ENCODE measurements at regions not wholly inside any gene's neighbourhood (a gene's known extent, or its start where the extent isn't known, plus 50 kb on each side); places are given as distances from the start of the nearest gene placed in this dataset.

GRCh38 chr11:44464741-44465140, 100.7 kb upstream of the CD82 start:
- TF ChIP-seq FOXP1 (CRISPR knock-in tag; IDR thresholded peaks at IDR 0.05; ENCODE audit: borderline replicate concordance) (no peak), CTCF (IDR thresholded peaks at IDR 0.05) (no peak), CREM (CRISPR knock-in tag; IDR thresholded peaks at IDR 0.05) (no peak), SP1 (CRISPR knock-in tag; conservative IDR thresholded peaks at IDR 0.05) (no peak), AFF4 (CRISPR knock-in tag; IDR thresholded peaks at IDR 0.05; ENCODE audit: borderline replicate concordance) (no peak)
